SK-N-SH (cell line): ENCODE measurements at regions not wholly inside any gene's neighbourhood (a gene's known extent, or its start where the extent isn't known, plus 50 kb on each side); places are given as distances from the start of the nearest gene placed in this dataset.

Experiments
- CTCF ChIA-PET: fragments of 300-600, 350-600 bp; formaldehyde crosslinking; extraction: SDS; loops from one replicate; lab custom pipeline; 2021; lab: Yijun Ruan, JAX
- POLR2A ChIA-PET: fragments of 350-600 bp; sonication (Branson Sonifier 250); formaldehyde crosslinking; extraction: SDS; loops from one replicate; lab custom pipeline; 2020; ENCODE audit warnings: antibody characterized with exemption, inconsistent platforms; lab: Yijun Ruan, JAX
- DNase-seq: peaks from one replicate; pipeline ENCODE4 v3.0.0; 2012
- H2AFZ ChIP-seq: fragments of 200-600 bp; sonication (generic); 2 replicates; pipeline ENCODE4 v1.8.1; 2016; ENCODE audit warnings: antibody characterized with exemption, mild to moderate bottlenecking, low read depth
- H3F3A ChIP-seq: fragments of 200-600 bp; sonication (generic); replicated peaks from 2 replicates; pipeline ENCODE3; 2016; ENCODE audit warnings: antibody characterized with exemption, mild to moderate bottlenecking; ENCODE audit not compliant: insufficient read depth
- H3K27ac ChIP-seq, 2 experiments: fragments of 200-500 bp in 1 of 2; fragments of 200-600 bp in 1 of 2; sonication (Bioruptor generic) in 1 of 2; sonication (generic), shearing (Covaris generic) in 1 of 2; 2 replicates each; pipeline versions ENCODE4 v1.5.1 to v1.6.1; 2014 to 2016; ENCODE audit warnings: low read depth in 2 of 2, inconsistent platforms in 1 of 2, low read length in 1 of 2, mild to moderate bottlenecking in 1 of 2, mixed read lengths in 1 of 2
- H3K27me3 ChIP-seq: fragments of 200-600 bp; sonication (generic), shearing (Covaris generic); 2 replicates; pipeline ENCODE4 v1.6.1; 2016; ENCODE audit warnings: mixed run types; ENCODE audit not compliant: insufficient read depth
- H3K36me3 ChIP-seq, 2 experiments: fragments of 200-500 bp in 1 of 2; fragments of 200-600 bp in 1 of 2; sonication (Bioruptor generic) in 1 of 2; sonication (generic) in 1 of 2; replicated peaks in 1 of 2; 2 replicates each; pipeline versions ENCODE3 to v1.5.1; 2014 to 2016; ENCODE audit warnings: low read length in 1 of 2, mild to moderate bottlenecking in 1 of 2; ENCODE audit not compliant: insufficient read depth in 2 of 2, control insufficient read depth in 1 of 2
- H3K4me1 ChIP-seq, 2 experiments: fragments of 200-500 bp in 1 of 2; fragments of 200-600 bp in 1 of 2; sonication (Bioruptor generic) in 1 of 2; sonication (generic), shearing (Covaris generic) in 1 of 2; 2 replicates each; pipeline versions ENCODE4 v1.5.1 to v1.6.1; 2014 to 2016; ENCODE audit warnings: low read depth in 1 of 2, low read length in 1 of 2, mixed run types in 1 of 2; ENCODE audit not compliant: insufficient read depth in 2 of 2, control insufficient read depth in 1 of 2
- H3K4me2 ChIP-seq: fragments of 200-600 bp; sonication (generic), shearing (Covaris generic); 2 replicates; pipeline ENCODE4 v1.6.1; 2017; ENCODE audit warnings: mixed run types
- H3K4me3 ChIP-seq, 2 experiments: fragments of 200-500 bp in 1 of 2; fragments of 200-600 bp in 1 of 2; sonication (Bioruptor generic) in 1 of 2; sonication (generic), shearing (Covaris generic) in 1 of 2; 2 replicates each; pipeline versions ENCODE4 v1.5.1 to v1.8.1; 2014 to 2016; ENCODE audit warnings: low read depth in 2 of 2, inconsistent platforms in 1 of 2, low read length in 1 of 2, mild to moderate bottlenecking in 1 of 2, mixed read lengths in 1 of 2, moderate library complexity in 1 of 2
- H3K79me2 ChIP-seq: fragments of 200-600 bp; sonication (generic); 2 replicates; pipeline ENCODE4 v1.8.1; 2017; ENCODE audit warnings: mild to moderate bottlenecking; ENCODE audit not compliant: insufficient read depth
- H3K9ac ChIP-seq: fragments of 200-600 bp; sonication (generic); 2 replicates; pipeline ENCODE4 v1.6.1; 2017; ENCODE audit warnings: mixed run types
- H3K9me2 ChIP-seq: fragments of 200-600 bp; sonication (generic); 2 replicates; pipeline ENCODE4 v1.6.1; 2017; ENCODE audit warnings: mixed run types
- H3K9me3 ChIP-seq: fragments of 200-600 bp; sonication (generic); 2 replicates; pipeline ENCODE4 v1.6.1; 2017; ENCODE audit warnings: mixed run types, mild to moderate bottlenecking, moderate library complexity
- H4K20me1 ChIP-seq: fragments of 200-600 bp; sonication (generic); 2 replicates; pipeline ENCODE4 v1.6.1; 2017; ENCODE audit warnings: mild to moderate bottlenecking, mixed run types; ENCODE audit not compliant: insufficient read depth
- EP300 ChIP-seq, 2 experiments: IDR thresholded peaks; 2 replicates each; pipeline versions ENCODE4 v1.4.0 to v1.6.1; 2012; ENCODE audit warnings: borderline replicate concordance in 1 of 2, low read depth in 1 of 2, low read length in 1 of 2
- EZH2phosphoT487 ChIP-seq: fragments of 200-600 bp; sonication (generic); IDR thresholded peaks from 2 replicates; pipeline ENCODE4 v1.6.1; 2017; ENCODE audit warnings: low read depth, mixed run types, mild to moderate bottlenecking, antibody characterized with exemption, moderate library complexity, borderline replicate concordance
- FOSL2 ChIP-seq: IDR thresholded peaks from 2 replicates; pipeline ENCODE4 v1.4.0; 2012; ENCODE audit warnings: low read depth, mild to moderate bottlenecking, moderate library complexity, borderline replicate concordance
- FOXJ3 ChIP-seq: sonication (generic); formaldehyde crosslinking; IDR thresholded peaks from 2 replicates; pipeline ENCODE4 v1.5.1; 2020; ENCODE audit warnings: mild to moderate bottlenecking, missing genetic modification reagents
- GATA2 ChIP-seq: sonication (generic); formaldehyde crosslinking; IDR thresholded peaks from 2 replicates; pipeline ENCODE4 v1.5.0; 2020; ENCODE audit warnings: mild to moderate bottlenecking, missing genetic modification reagents
- MEF2A ChIP-seq: IDR thresholded peaks from 2 replicates; pipeline ENCODE4 v1.4.0; 2012; ENCODE audit warnings: low read depth, borderline replicate concordance
- NFIC ChIP-seq: IDR thresholded peaks from 2 replicates; pipeline ENCODE4 v1.4.0; 2012; ENCODE audit warnings: borderline replicate concordance
- RAD21 ChIP-seq: IDR thresholded peaks from 2 replicates; pipeline ENCODE4 v1.6.1; 2012; ENCODE audit warnings: mild to moderate bottlenecking, low read length
- RXRA ChIP-seq: IDR thresholded peaks from 2 replicates; pipeline ENCODE4 v1.4.0; 2012; ENCODE audit warnings: low read depth, mild to moderate bottlenecking, borderline replicate concordance
- SIN3A ChIP-seq: IDR thresholded peaks from 2 replicates; pipeline ENCODE4 v1.6.1; 2012; ENCODE audit warnings: low read depth, mild to moderate bottlenecking, low read length, moderate library complexity, borderline replicate concordance
- SMC3 ChIP-seq: IDR thresholded peaks from 2 replicates; pipeline ENCODE4 v1.6.1; 2012; ENCODE audit warnings: low read depth, low read length, improper control_type of control experiment
- TAF1 ChIP-seq: IDR thresholded peaks from 2 replicates; pipeline ENCODE4 v1.6.1; 2012; ENCODE audit warnings: low read depth, mild to moderate bottlenecking, low read length, moderate library complexity, borderline replicate concordance
- TEAD4 ChIP-seq: IDR thresholded peaks from 2 replicates; pipeline ENCODE4 v1.4.0; 2012; ENCODE audit warnings: mild to moderate bottlenecking, borderline replicate concordance; ENCODE audit not compliant: insufficient read depth
- WGBS: methylation state at CpG from one replicate; pipeline ENCODE4 v1.1.6; 2017; ENCODE audit warnings: low lambda C conversion rate; 5-methylcytosine and 5-hydroxymethylcytosine counted together
- TF ChIP-seq, protein P1 (sequence below): IDR thresholded peaks from 2 replicates; pipeline ENCODE4; 2012
- TF ChIP-seq, protein P2 (sequence below): IDR thresholded peaks from 2 replicates; pipeline ENCODE4 v1.4.0; 2012; ENCODE audit warnings: low read depth, borderline replicate concordance
- TF ChIP-seq, protein P3 (sequence below): IDR thresholded peaks from 2 replicates; pipeline ENCODE4 v1.4.0; 2012; ENCODE audit warnings: low read depth
- TF ChIP-seq, protein P4 (sequence below): IDR thresholded peaks from 2 replicates; pipeline ENCODE4 v1.4.0; 2012; ENCODE audit warnings: low read depth, borderline replicate concordance
- TF ChIP-seq, protein P5 (sequence below): fragments of 150-350 bp; IDR thresholded peaks from 2 replicates; pipeline ENCODE4 v1.6.1; 2016; ENCODE audit warnings: mild to moderate bottlenecking, low read depth, low read length

DNA sequence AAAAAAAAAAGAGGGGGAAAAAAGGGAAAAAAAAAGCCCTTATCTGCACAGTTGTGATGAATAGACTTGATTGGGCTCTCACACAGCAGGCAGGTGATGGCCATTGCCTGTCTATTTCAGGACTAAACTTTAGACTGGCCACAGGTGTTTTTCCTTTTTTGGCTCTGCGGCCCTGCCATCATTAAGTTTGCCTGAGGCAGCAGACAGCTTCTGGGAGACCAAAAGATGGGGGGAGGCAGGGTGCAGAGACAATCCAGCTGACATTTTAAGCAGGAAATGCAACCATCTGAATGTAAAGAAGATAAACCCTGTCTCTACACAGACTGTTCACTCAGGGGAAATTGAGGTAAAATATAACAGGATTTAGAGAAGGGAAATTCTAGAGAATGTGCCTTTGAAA, 295.0 kb upstream of the KCNH8 start:
- H2AFZ ChIP-seq, result no peak overlapping the region
- ChIA-PET CTCF (no interaction called here), POLR2A (no interaction called here)
- 18% methylated on average over 1 of the region's 1 CpG for whole genome bisulfite sequencing
- no peaks in the 10 kb centered on the region for H4K20me1 ChIP-seq
- no peaks in the 10 kb centered on the region for H3K27me3 ChIP-seq
- H3K9me2 ChIP-seq, result no peaks in the 10 kb centered on the region
- no peaks in the 10 kb centered on the region for H3K36me3 ChIP-seq
- H3K79me2 ChIP-seq, result no peaks in the 10 kb centered on the region
- no peaks in the 10 kb centered on the region for H3K9me3 ChIP-seq
- H3K4me1 ChIP-seq, result peaks cover 0 to 5% of the 10 kb centered on the region in 2 experiments; a peak in 2 of 4 replicates
- TF ChIP-seq FOSL2, result no peak
- 0 out of 2 replicates have a peak, but pooled peaks have one; percentile 19 for TF ChIP-seq GATA2
- TF ChIP-seq, protein P1, sequence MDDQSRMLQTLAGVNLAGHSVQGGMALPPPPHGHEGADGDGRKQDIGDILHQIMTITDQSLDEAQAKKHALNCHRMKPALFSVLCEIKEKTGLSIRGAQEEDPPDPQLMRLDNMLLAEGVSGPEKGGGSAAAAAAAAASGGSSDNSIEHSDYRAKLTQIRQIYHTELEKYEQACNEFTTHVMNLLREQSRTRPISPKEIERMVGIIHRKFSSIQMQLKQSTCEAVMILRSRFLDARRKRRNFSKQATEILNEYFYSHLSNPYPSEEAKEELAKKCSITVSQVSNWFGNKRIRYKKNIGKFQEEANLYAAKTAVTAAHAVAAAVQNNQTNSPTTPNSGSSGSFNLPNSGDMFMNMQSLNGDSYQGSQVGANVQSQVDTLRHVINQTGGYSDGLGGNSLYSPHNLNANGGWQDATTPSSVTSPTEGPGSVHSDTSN, result no peak
- TF ChIP-seq, protein P2, sequence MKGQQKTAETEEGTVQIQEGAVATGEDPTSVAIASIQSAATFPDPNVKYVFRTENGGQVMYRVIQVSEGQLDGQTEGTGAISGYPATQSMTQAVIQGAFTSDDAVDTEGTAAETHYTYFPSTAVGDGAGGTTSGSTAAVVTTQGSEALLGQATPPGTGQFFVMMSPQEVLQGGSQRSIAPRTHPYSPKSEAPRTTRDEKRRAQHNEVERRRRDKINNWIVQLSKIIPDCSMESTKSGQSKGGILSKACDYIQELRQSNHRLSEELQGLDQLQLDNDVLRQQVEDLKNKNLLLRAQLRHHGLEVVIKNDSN, result no peak
- no peak overlapping the region for H3K4me3 ChIP-seq
- DNase-seq, result peak; percentile 1
- no peak overlapping the region for H3K9ac ChIP-seq
- no peaks in the 10 kb centered on the region for H3F3A ChIP-seq
- no peak overlapping the region for H3K4me2 ChIP-seq
- peak overlapping the region in 1 of 2 experiments; percentile 34; a peak in 2 of 4 replicates for H3K27ac ChIP-seq

GRCh38 chr3:18847583-18848197, 300.6 kb upstream of the KCNH8 start:
- Histone ChIP-seq H3K9me3 (no peaks in the 10 kb centered on the region), H3K9ac (no peak overlapping the region), H3K79me2 (no peaks in the 10 kb centered on the region), H3K4me1 (no peaks in the 10 kb centered on the region), H3K9me2 (no peaks in the 10 kb centered on the region), H3K4me3 (no peak overlapping the region), H2AFZ (no peak overlapping the region), H3K36me3 (no peaks in the 10 kb centered on the region), H4K20me1 (no peaks in the 10 kb centered on the region), H3K4me2 (no peak overlapping the region), H3K27ac (no peak overlapping the region), H3K27me3 (no peaks in the 10 kb centered on the region), H3F3A (no peaks in the 10 kb centered on the region)
- ChIA-PET CTCF (interaction anchor here (0.7 to 1.9 kb wide), 9 partner anchors 10 to 1293 kb away, joined by 3 to 11 read pairs (median 4); no protein-coding TSS in a partner anchor), POLR2A (no interaction called here)
- DNase-seq, result peak; percentile 6
- WGBS, result 69% methylated on average over 5 of the region's 5 CpGs
- TF ChIP-seq RAD21 (peak; percentile 18; the same call in 1 of the 2 replicates), SMC3 (peak; percentile 20; the same call in 1 of the 2 replicates), RXRA (no peak), EP300 (IDR thresholded peaks at IDR 0.05; ENCODE audit: borderline replicate concordance in 1 of 2, low read depth in 1 of 2, low read length in 1 of 2) (no peak), SIN3A (no peak), EZH2phosphoT487 (no peak), TAF1 (no peak), MEF2A (no peak), NFIC (no peak), FOXJ3 (CRISPR knock-in tag) (no peak), TEAD4 (no peak)
- TF ChIP-seq, protein P3, sequence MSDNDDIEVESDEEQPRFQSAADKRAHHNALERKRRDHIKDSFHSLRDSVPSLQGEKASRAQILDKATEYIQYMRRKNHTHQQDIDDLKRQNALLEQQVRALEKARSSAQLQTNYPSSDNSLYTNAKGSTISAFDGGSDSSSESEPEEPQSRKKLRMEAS, result no peak
- TF ChIP-seq, protein P2, result no peak
- TF ChIP-seq, protein P4, sequence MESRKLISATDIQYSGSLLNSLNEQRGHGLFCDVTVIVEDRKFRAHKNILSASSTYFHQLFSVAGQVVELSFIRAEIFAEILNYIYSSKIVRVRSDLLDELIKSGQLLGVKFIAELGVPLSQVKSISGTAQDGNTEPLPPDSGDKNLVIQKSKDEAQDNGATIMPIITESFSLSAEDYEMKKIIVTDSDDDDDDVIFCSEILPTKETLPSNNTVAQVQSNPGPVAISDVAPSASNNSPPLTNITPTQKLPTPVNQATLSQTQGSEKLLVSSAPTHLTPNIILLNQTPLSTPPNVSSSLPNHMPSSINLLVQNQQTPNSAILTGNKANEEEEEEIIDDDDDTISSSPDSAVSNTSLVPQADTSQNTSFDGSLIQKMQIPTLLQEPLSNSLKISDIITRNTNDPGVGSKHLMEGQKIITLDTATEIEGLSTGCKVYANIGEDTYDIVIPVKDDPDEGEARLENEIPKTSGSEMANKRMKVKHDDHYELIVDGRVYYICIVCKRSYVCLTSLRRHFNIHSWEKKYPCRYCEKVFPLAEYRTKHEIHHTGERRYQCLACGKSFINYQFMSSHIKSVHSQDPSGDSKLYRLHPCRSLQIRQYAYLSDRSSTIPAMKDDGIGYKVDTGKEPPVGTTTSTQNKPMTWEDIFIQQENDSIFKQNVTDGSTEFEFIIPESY, result no peak
- TF ChIP-seq, protein P5, sequence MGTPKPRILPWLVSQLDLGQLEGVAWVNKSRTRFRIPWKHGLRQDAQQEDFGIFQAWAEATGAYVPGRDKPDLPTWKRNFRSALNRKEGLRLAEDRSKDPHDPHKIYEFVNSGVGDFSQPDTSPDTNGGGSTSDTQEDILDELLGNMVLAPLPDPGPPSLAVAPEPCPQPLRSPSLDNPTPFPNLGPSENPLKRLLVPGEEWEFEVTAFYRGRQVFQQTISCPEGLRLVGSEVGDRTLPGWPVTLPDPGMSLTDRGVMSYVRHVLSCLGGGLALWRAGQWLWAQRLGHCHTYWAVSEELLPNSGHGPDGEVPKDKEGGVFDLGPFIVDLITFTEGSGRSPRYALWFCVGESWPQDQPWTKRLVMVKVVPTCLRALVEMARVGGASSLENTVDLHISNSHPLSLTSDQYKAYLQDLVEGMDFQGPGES, result no peak
- TF ChIP-seq, protein P1, result no peak
